H1 (cell line): ENCODE measurements at regions not wholly inside any gene's neighbourhood (a gene's known extent, or its start where the extent isn't known, plus 50 kb on each side); places are given as distances from the start of the nearest gene placed in this dataset.

Source experiments
- ATF2 ChIP-seq: IDR thresholded peaks from 2 replicates; pipeline ENCODE4 v1.6.1; 2012; ENCODE audit warnings: low read length, inconsistent platforms
- BRCA1 ChIP-seq: IDR thresholded peaks from 2 replicates; pipeline ENCODE4 v1.6.1; 2012; ENCODE audit warnings: low read depth, low read length, improper control_type of control experiment
- CBX8 ChIP-seq: fragments of 300-800, 300-1000 bp; sonication (generic); IDR thresholded peaks from 2 replicates; pipeline ENCODE4 v1.7.1; 2016; ENCODE audit warnings: low read depth, low read length, borderline replicate concordance
- CREB1 ChIP-seq: IDR thresholded peaks from 2 replicates; pipeline ENCODE4 v1.6.1; 2012; ENCODE audit warnings: inconsistent platforms
- CTCF ChIP-seq, 3 experiments: IDR thresholded peaks; 1 replicate in 2 of 3; 2 replicates in 1 of 3; pipeline versions ENCODE4 v1.5.1 to v1.6.1; 2011; ENCODE audit warnings: low read length in 3 of 3, mild to moderate bottlenecking in 3 of 3, inconsistent platforms in 2 of 3, low read depth in 1 of 3, moderate library complexity in 1 of 3; ENCODE audit not compliant: insufficient read depth in 1 of 3; ENCODE audit errors: control extremely low read depth in 1 of 3
- EZH2 ChIP-seq: fragments of 200-600 bp; sonication (generic); IDR thresholded peaks from 2 replicates; pipeline ENCODE4 v1.7.1; 2012; ENCODE audit warnings: low read depth, mild to moderate bottlenecking, moderate library complexity, low read length, inconsistent platforms; ENCODE audit not compliant: severe bottlenecking
- MAFK ChIP-seq: IDR thresholded peaks from 2 replicates; pipeline ENCODE4 v1.6.1; 2012; ENCODE audit warnings: low read depth, mild to moderate bottlenecking, improper control_type of control experiment, low read length
- POLR2AphosphoS5 ChIP-seq: IDR thresholded peaks from 2 replicates; pipeline ENCODE4 v1.6.1; 2011; ENCODE audit warnings: low read depth, low read length
- SP2 ChIP-seq: IDR thresholded peaks from 2 replicates; pipeline ENCODE4 v1.6.1; 2012; ENCODE audit warnings: mild to moderate bottlenecking, low read length, inconsistent platforms
- SUZ12 ChIP-seq: fragments of 200-600 bp; sonication (generic); IDR thresholded peaks from 2 replicates; pipeline ENCODE4 v1.6.1; 2012; ENCODE audit warnings: mild to moderate bottlenecking, inconsistent platforms, low read length, moderate library complexity, mixed read lengths

- TF ChIP-seq CTCF (IDR thresholded peaks at IDR 0.05; ENCODE audit: control extremely low read depth in 1 of 3, insufficient read depth in 1 of 3, low read depth in 1 of 3, low read length in 3 of 3) (no peak), ATF2 (no peak), MAFK (no peak), BRCA1 (no peak), EZH2 (no peak), POLR2AphosphoS5 (no peak), SP2 (no peak), SUZ12 (no peak), CBX8 (no peak), CREB1 (no peak)
Measured at GRCh38 chr20:56829788-56830385, 200.8 kb downstream of the TFAP2C start.
